Karpas-422 (cell line): ENCODE measurements at regions not wholly inside any gene's neighbourhood (a gene's known extent, or its start where the extent isn't known, plus 50 kb on each side); places are given as distances from the start of the nearest gene placed in this dataset.

Source experiments
- DNase-seq: peaks from one replicate; pipeline ENCODE4 v3.0.0-alpha.2; 2015
- H2AFZ ChIP-seq: fragments of 200-600 bp; sonication (generic); 2 replicates; pipeline ENCODE4 v1.6.1; 2014; ENCODE audit warnings: antibody characterized with exemption, low read length, mixed read lengths
- H3K27ac ChIP-seq: fragments of 200-600 bp; sonication (generic); 2 replicates; pipeline ENCODE4 v1.5.1; 2014; ENCODE audit warnings: mild to moderate bottlenecking, low read length, moderate library complexity
- H3K27me3 ChIP-seq: fragments of 200-600 bp; sonication (generic); 2 replicates; pipeline ENCODE4 v1.6.1; 2014; ENCODE audit warnings: low read length, mixed read lengths
- H3K36me3 ChIP-seq: fragments of 200-600 bp; sonication (generic); 2 replicates; pipeline ENCODE4 v1.6.1; 2014; ENCODE audit warnings: low read length, mixed read lengths; ENCODE audit not compliant: insufficient read depth
- H3K4me1 ChIP-seq: fragments of 200-600 bp; sonication (generic); 2 replicates; pipeline ENCODE4 v1.6.1; 2014; ENCODE audit warnings: mild to moderate bottlenecking, low read length, mixed read lengths
- H3K4me2 ChIP-seq: fragments of 200-600 bp; sonication (generic); 2 replicates; pipeline ENCODE4 v1.6.1; 2014; ENCODE audit warnings: low read length, low read depth, mild to moderate bottlenecking; ENCODE audit not compliant: poor library complexity, severe bottlenecking
- H3K4me3 ChIP-seq: fragments of 200-600 bp; sonication (generic); 2 replicates; pipeline ENCODE4 v1.5.1; 2014; ENCODE audit warnings: mild to moderate bottlenecking, antibody characterized with exemption, low read length, mixed read lengths
- H3K79me2 ChIP-seq: fragments of 200-600 bp; sonication (generic); 2 replicates; pipeline ENCODE4 v1.6.1; 2014; ENCODE audit warnings: mild to moderate bottlenecking, low read length, mixed read lengths
- H3K9ac ChIP-seq: fragments of 200-600 bp; sonication (generic); 2 replicates; pipeline ENCODE4 v1.6.0; 2014; ENCODE audit warnings: low read length
- H3K9me2 ChIP-seq: fragments of 200-600 bp; sonication (generic), shearing (Covaris generic); replicated peaks from 2 replicates; pipeline ENCODE4 v1.6.0; 2014; ENCODE audit warnings: mild to moderate bottlenecking, low read length, moderate library complexity; ENCODE audit not compliant: insufficient read depth
- H3K9me3 ChIP-seq: fragments of 300-700, 200-600 bp; sonication (generic); 2 replicates; pipeline ENCODE4 v1.6.1; 2014; ENCODE audit warnings: low read length, mixed read lengths
- H4K20me1 ChIP-seq: fragments of 200-600 bp; sonication (generic); 2 replicates; pipeline ENCODE4 v1.6.1; 2014; ENCODE audit warnings: mild to moderate bottlenecking, antibody characterized with exemption, low read length, low read depth; ENCODE audit not compliant: insufficient read depth

GRCh38 chr4:175394208-175394607 is 417.9 kb downstream of the GPM6A start:
- Histone ChIP-seq H3K4me3 (no peak overlapping the region), H3K9ac (no peak overlapping the region), H3K9me3 (no peaks in the 10 kb centered on the region), H3K36me3 (no peaks in the 10 kb centered on the region), H3K27me3 (no peaks in the 10 kb centered on the region), H3K4me1 (no peaks in the 10 kb centered on the region), H3K27ac (no peak overlapping the region), H2AFZ (no peak overlapping the region), H3K9me2 (no peaks in the 10 kb centered on the region), H3K4me2 (no peak overlapping the region), H3K79me2 (no peaks in the 10 kb centered on the region), H4K20me1 (no peaks in the 10 kb centered on the region)
- no peak for DNase-seq

- Histone ChIP-seq H3K36me3 (no peaks in the 10 kb centered on the region), H3K4me2 (no peak overlapping the region), H3K27me3 (no peaks in the 10 kb centered on the region), H3K4me3 (no peak overlapping the region), H3K9ac (no peak overlapping the region), H3K9me3 (no peaks in the 10 kb centered on the region), H2AFZ (no peak overlapping the region), H3K79me2 (no peaks in the 10 kb centered on the region), H3K9me2 (no peaks in the 10 kb centered on the region), H3K4me1 (no peaks in the 10 kb centered on the region), H3K27ac (no peak overlapping the region), H4K20me1 (no peaks in the 10 kb centered on the region)
- no peak for DNase-seq
Measured at GRCh38 chr4:175405961-175406360, 406.1 kb downstream of the GPM6A start.

DNA sequence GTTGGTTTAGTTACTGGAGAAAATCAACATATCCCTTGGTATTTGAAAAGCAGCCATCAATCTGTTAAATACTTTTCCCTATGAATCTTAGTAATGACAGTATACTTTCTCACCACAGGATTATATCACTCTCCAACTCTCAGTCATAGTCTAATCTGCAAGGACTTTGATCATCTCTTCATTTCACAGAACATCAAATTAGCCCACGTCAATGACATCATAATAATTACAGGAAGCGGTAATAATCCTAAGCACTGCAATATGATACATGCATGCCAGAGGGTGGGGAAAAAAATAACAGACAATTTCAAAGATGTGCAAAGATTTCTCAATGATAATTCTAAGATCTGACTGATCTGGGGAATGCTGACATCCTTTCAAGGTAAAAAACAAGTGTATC is 404.1 kb downstream of the GPM6A start:
- Histone ChIP-seq H3K4me2 (no peak overlapping the region), H3K36me3 (no peaks in the 10 kb centered on the region), H2AFZ (no peak overlapping the region), H4K20me1 (no peaks in the 10 kb centered on the region), H3K9ac (no peak overlapping the region), H3K4me3 (no peak overlapping the region), H3K9me3 (no peaks in the 10 kb centered on the region), H3K27me3 (no peaks in the 10 kb centered on the region), H3K79me2 (no peaks in the 10 kb centered on the region), H3K9me2 (no peaks in the 10 kb centered on the region), H3K27ac (no peak overlapping the region), H3K4me1 (no peaks in the 10 kb centered on the region)
- no peak for DNase-seq

GRCh38 chr4:175411251-175411650 is 400.8 kb downstream of the GPM6A start:
- Histone ChIP-seq H3K36me3 (no peaks in the 10 kb centered on the region), H3K27me3 (no peaks in the 10 kb centered on the region), H3K9ac (no peak overlapping the region), H2AFZ (no peak overlapping the region), H3K4me2 (no peak overlapping the region), H4K20me1 (no peaks in the 10 kb centered on the region), H3K4me1 (no peaks in the 10 kb centered on the region), H3K27ac (no peak overlapping the region), H3K9me2 (no peaks in the 10 kb centered on the region), H3K4me3 (no peak overlapping the region), H3K9me3 (no peaks in the 10 kb centered on the region), H3K79me2 (no peaks in the 10 kb centered on the region)
- no peak for DNase-seq

- no peaks in the 10 kb centered on the region for H3K36me3 ChIP-seq
- no peaks in the 10 kb centered on the region for H3K9me3 ChIP-seq
- no peak overlapping the region for H3K9ac ChIP-seq
- H3K79me2 ChIP-seq: no peaks in the 10 kb centered on the region
- H3K4me1 ChIP-seq: no peaks in the 10 kb centered on the region
- H3K27ac ChIP-seq: no peak overlapping the region
- H2AFZ ChIP-seq: no peak overlapping the region
- H3K4me2 ChIP-seq: no peak overlapping the region
- H3K9me2 ChIP-seq: no peaks in the 10 kb centered on the region
- no peaks in the 10 kb centered on the region for H3K27me3 ChIP-seq
- H4K20me1 ChIP-seq: no peaks in the 10 kb centered on the region
- no peak overlapping the region for H3K4me3 ChIP-seq
- no peak for DNase-seq
Measured at GRCh38 chr4:175412161-175412560, 399.9 kb downstream of the GPM6A start.

GRCh38 chr4:175412746-175413145 is 399.3 kb downstream of the GPM6A start:
- no peaks in the 10 kb centered on the region for H3K9me3 ChIP-seq
- no peak overlapping the region for H3K9ac ChIP-seq
- no peak overlapping the region for H3K4me3 ChIP-seq
- no peaks in the 10 kb centered on the region for H3K36me3 ChIP-seq
- H3K27me3 ChIP-seq: no peaks in the 10 kb centered on the region
- H2AFZ ChIP-seq: no peak overlapping the region
- no peaks in the 10 kb centered on the region for H3K9me2 ChIP-seq
- no peaks in the 10 kb centered on the region for H3K79me2 ChIP-seq
- H3K27ac ChIP-seq: no peak overlapping the region
- no peak overlapping the region for H3K4me2 ChIP-seq
- H3K4me1 ChIP-seq: no peaks in the 10 kb centered on the region
- no peak for DNase-seq
- H4K20me1 ChIP-seq: no peaks in the 10 kb centered on the region

GRCh38 chr4:175413561-175413960 is 398.5 kb downstream of the GPM6A start:
- Histone ChIP-seq H3K9me2 (no peaks in the 10 kb centered on the region), H3K79me2 (no peaks in the 10 kb centered on the region), H4K20me1 (no peaks in the 10 kb centered on the region), H3K9me3 (no peaks in the 10 kb centered on the region), H3K9ac (no peak overlapping the region), H3K4me1 (no peaks in the 10 kb centered on the region), H2AFZ (no peak overlapping the region), H3K27me3 (no peaks in the 10 kb centered on the region), H3K4me2 (no peak overlapping the region), H3K27ac (no peak overlapping the region), H3K4me3 (no peak overlapping the region), H3K36me3 (no peaks in the 10 kb centered on the region)
- no peak for DNase-seq

GRCh38 chr4:175414602-175415001 is 397.5 kb downstream of the GPM6A start:
- no peak overlapping the region for H3K27ac ChIP-seq
- H3K79me2 ChIP-seq: no peaks in the 10 kb centered on the region
- no peaks in the 10 kb centered on the region for H4K20me1 ChIP-seq
- DNase-seq: no peak
- H3K4me2 ChIP-seq: no peak overlapping the region
- no peaks in the 10 kb centered on the region for H3K27me3 ChIP-seq
- no peak overlapping the region for H2AFZ ChIP-seq
- no peaks in the 10 kb centered on the region for H3K36me3 ChIP-seq
- no peaks in the 10 kb centered on the region for H3K4me1 ChIP-seq
- H3K9ac ChIP-seq: no peak overlapping the region
- no peaks in the 10 kb centered on the region for H3K9me2 ChIP-seq
- H3K9me3 ChIP-seq: no peaks in the 10 kb centered on the region
- H3K4me3 ChIP-seq: no peak overlapping the region

- H3K9me2 ChIP-seq: no peaks in the 10 kb centered on the region
- no peaks in the 10 kb centered on the region for H3K79me2 ChIP-seq
Measured at GRCh38 chr4:175418516-175418915, 393.5 kb downstream of the GPM6A start.

More at GRCh38 chr4:175418516-175418915, 393.5 kb downstream of the GPM6A start:
- Histone ChIP-seq H3K27me3 (no peaks in the 10 kb centered on the region), H3K4me1 (no peaks in the 10 kb centered on the region), H3K27ac (no peak overlapping the region), H2AFZ (no peak overlapping the region), H3K9ac (no peak overlapping the region), H3K36me3 (no peaks in the 10 kb centered on the region), H4K20me1 (no peaks in the 10 kb centered on the region), H3K4me3 (no peak overlapping the region), H3K9me3 (no peaks in the 10 kb centered on the region), H3K4me2 (no peak overlapping the region)
- DNase-seq: no peak
